CD4-positive, alpha-beta T cell (primary cell): ENCODE measurements at regions not wholly inside any gene's neighbourhood (a gene's known extent, or its start where the extent isn't known, plus 50 kb on each side); places are given as distances from the start of the nearest gene placed in this dataset.

Experiments
- ATAC-seq: fragments of 200-7000 bp; cut with Tn5 transposase; one replicate; pipeline ENCODE4 v1.10.0; 2022; ENCODE audit warnings: mild to moderate bottlenecking; ENCODE audit not compliant: poor library complexity
- CTCF ChIA-PET: fragments of 350-600 bp; sonication (Branson Sonifier 250); formaldehyde crosslinking; loops from one replicate; lab custom pipeline; 2021; ENCODE audit warnings: antibody characterized with exemption, inconsistent platforms; lab: Charles Lee
- POLR2A ChIA-PET: fragments of 350-600 bp; sonication (Branson Sonifier 250); formaldehyde crosslinking; loops from one replicate; lab custom pipeline; 2021; ENCODE audit warnings: antibody characterized with exemption, inconsistent platforms; lab: Charles Lee
- DNase-seq, 14 experiments: peaks; one replicate each; pipeline ENCODE4 v3.0.0-alpha.2; 2013 to 2020; ENCODE audit warnings: mixed read lengths in 2 of 14
- H3K27ac ChIP-seq, 2 donors: one replicate each; pipeline versions ENCODE4 v1.5.1 to v1.7.0; 2013; ENCODE audit warnings: low read length in 2 of 2, low read depth in 1 of 2, mild to moderate bottlenecking in 1 of 2
- H3K27me3 ChIP-seq, 2 experiments: 1 replicate in 1 of 2; 2 replicates in 1 of 2; pipeline versions ENCODE4 v1.6.1 to v1.7.0; 2013; ENCODE audit warnings: low read length in 2 of 2, control low read depth in 1 of 2, mild to moderate bottlenecking in 1 of 2, moderate library complexity in 1 of 2; ENCODE audit not compliant: insufficient read depth in 2 of 2, control insufficient read depth in 1 of 2
- H3K36me3 ChIP-seq: one replicate; pipeline ENCODE4 v1.6.1; 2013; ENCODE audit warnings: low read length, control low read depth; ENCODE audit not compliant: insufficient read depth
- H3K4me1 ChIP-seq: one replicate; pipeline ENCODE4 v1.6.1; 2013; ENCODE audit warnings: low read length, control low read depth; ENCODE audit not compliant: insufficient read depth
- H3K4me3 ChIP-seq: one replicate; pipeline ENCODE4 v1.5.1; 2013; ENCODE audit warnings: mild to moderate bottlenecking, low read length, moderate library complexity
- H3K9me3 ChIP-seq, 2 experiments: 1 replicate in 1 of 2; 2 replicates in 1 of 2; pipeline versions ENCODE4 v1.6.1 to v1.7.0; 2013; ENCODE audit warnings: low read length in 2 of 2, mild to moderate bottlenecking in 2 of 2, control low read depth in 1 of 2, moderate library complexity in 1 of 2; ENCODE audit not compliant: control insufficient read depth in 1 of 2, insufficient read depth in 1 of 2
- H3K27ac Mint-ChIP-seq: one replicate; pipeline ENCODE4 v1.8.0; 2020; ENCODE audit warnings: mixed read lengths
- H3K27me3 Mint-ChIP-seq: one replicate; pipeline ENCODE4 v1.8.0; 2021; ENCODE audit warnings: mixed read lengths
- H3K36me3 Mint-ChIP-seq: one replicate; pipeline ENCODE4 v1.8.0; 2021; ENCODE audit warnings: low read depth, mixed read lengths
- H3K4me1 Mint-ChIP-seq: one replicate; pipeline ENCODE4 v1.8.0; 2021; ENCODE audit warnings: low read depth, mixed read lengths
- H3K4me3 Mint-ChIP-seq: one replicate; pipeline ENCODE4 v1.8.0; 2020; ENCODE audit warnings: mild to moderate bottlenecking, mixed read lengths
- H3K9me3 Mint-ChIP-seq: one replicate; pipeline ENCODE4 v1.8.0; 2020; ENCODE audit warnings: mixed read lengths
- CTCF ChIP-seq: fragments of 200-600 bp; IDR thresholded peaks from one replicate; pipeline ENCODE4 v1.8.0; 2022; ENCODE audit warnings: antibody characterized with exemption, mild to moderate bottlenecking
- intact Hi-C, 2 experiments: fragments of 100-400 bp; cut with DNase I in 1 of 2; cut with micrococcal nuclease in 1 of 2; formaldehyde crosslinking; loops; one replicate each; pipeline versions ENCODE4 v1.15.1 to v1.9.0; 2023 to 2025; cut with DNase I, micrococcal nuclease

GRCh38 chr1:30314591-30314990 is 408.8 kb downstream of the MATN1 start:
- no peaks in the 10 kb centered on the region for H3K4me1 Mint-ChIP-seq
- DNase-seq = no peak
- ChIA-PET POLR2A (no interaction called here), CTCF (no interaction called here)
- Histone ChIP-seq H3K4me3 (no peak overlapping the region), H3K9me3 (peaks cover 0 to 11% of the 10 kb centered on the region in 2 experiments), H3K4me1 (no peaks in the 10 kb centered on the region), H3K36me3 (no peaks in the 10 kb centered on the region), H3K27ac (no peak overlapping the region), H3K27me3 (peaks cover 2 to 5% of the 10 kb centered on the region in 2 experiments)
- intact Hi-C loops = no loop called here
- no peak for TF ChIP-seq CTCF
- H3K27me3 Mint-ChIP-seq = peaks cover 55% of the 10 kb centered on the region
- no peak overlapping the region for H3K27ac Mint-ChIP-seq
- H3K36me3 Mint-ChIP-seq = no peaks in the 10 kb centered on the region
- ATAC-seq = no peak
- no peaks in the 10 kb centered on the region for H3K9me3 Mint-ChIP-seq
- no peak overlapping the region for H3K4me3 Mint-ChIP-seq

- ChIA-PET CTCF (no interaction called here), POLR2A (no interaction called here)
- no peak overlapping the region for H3K27ac ChIP-seq
- no peak for TF ChIP-seq CTCF
- intact Hi-C loops = no loop called here
- peaks cover 0 to 11% of the 10 kb centered on the region in 2 experiments for H3K9me3 ChIP-seq
- peaks cover 2 to 8% of the 10 kb centered on the region in 2 experiments for H3K27me3 ChIP-seq
- no peaks in the 10 kb centered on the region for H3K9me3 Mint-ChIP-seq
- H3K4me3 Mint-ChIP-seq = no peak overlapping the region
- no peaks in the 10 kb centered on the region for H3K4me1 ChIP-seq
- no peaks in the 10 kb centered on the region for H3K36me3 ChIP-seq
- H3K27ac Mint-ChIP-seq = no peak overlapping the region
- H3K4me3 ChIP-seq = no peak overlapping the region
- DNase-seq (no peak), ATAC-seq (no peak)
- H3K4me1 Mint-ChIP-seq = no peaks in the 10 kb centered on the region
- H3K36me3 Mint-ChIP-seq = no peaks in the 10 kb centered on the region
- peaks cover 56% of the 10 kb centered on the region for H3K27me3 Mint-ChIP-seq
Observed at GRCh38 chr1:30313584-30313983, 409.8 kb downstream of the MATN1 start.

- Histone ChIP-seq H3K36me3 (no peaks in the 10 kb centered on the region), H3K9me3 (peaks cover 0 to 11% of the 10 kb centered on the region in 2 experiments), H3K27me3 (peaks cover 2 to 12% of the 10 kb centered on the region in 2 experiments), H3K4me1 (no peaks in the 10 kb centered on the region), H3K4me3 (no peak overlapping the region), H3K27ac (no peak overlapping the region)
- H3K27ac Mint-ChIP-seq = no peak overlapping the region
- H3K36me3 Mint-ChIP-seq = no peaks in the 10 kb centered on the region
- no peak for TF ChIP-seq CTCF
- H3K4me3 Mint-ChIP-seq = no peak overlapping the region
- no peak for DNase-seq
- ChIA-PET CTCF (no interaction called here), POLR2A (no interaction called here)
- intact Hi-C loops = no loop called here
- peaks cover 56% of the 10 kb centered on the region for H3K27me3 Mint-ChIP-seq
- ATAC-seq = no peak
- H3K4me1 Mint-ChIP-seq = no peaks in the 10 kb centered on the region
- H3K9me3 Mint-ChIP-seq = no peaks in the 10 kb centered on the region
Observed at GRCh38 chr1:30313176-30313575, 410.2 kb downstream of the MATN1 start.
